ENCODE measurements at regions not wholly inside any gene's neighbourhood (a gene's known extent, or its start where the extent isn't known, plus 50 kb on each side); places are given as distances from the start of the nearest gene placed in this dataset.

GRCh38 chrX:96417695-96418094 is 266.9 kb upstream of the DIAPH2 start:
- H2BK20ac ChIP-seq (ENCODE audit: low read length): no peak overlapping the region
- H4K8ac ChIP-seq (ENCODE audit: extremely low read depth, insufficient read depth, low read length): no peak overlapping the region
- no peaks in the 10 kb centered on the region for H3K36me3 ChIP-seq (ENCODE audit: control insufficient read depth in 2 of 4, insufficient read depth in 4 of 4, low read length in 3 of 4)
- ChIA-PET CTCF (ENCODE audit: partially characterized antibody) (no interaction called here), POLR2A (ENCODE audit: partially characterized antibody) (no interaction called here)
- no peak overlapping the region for H4K91ac ChIP-seq (replicated peaks; ENCODE audit: insufficient read length, low read length)
- no peak overlapping the region for H3K9ac ChIP-seq (replicated peaks in 1 of 4; ENCODE audit: extremely low read depth in 1 of 4, low read depth in 3 of 4, low read length in 3 of 4)
- H4K20me1 ChIP-seq (replicated peaks in 1 of 2; ENCODE audit: control insufficient read depth in 1 of 2, insufficient read depth in 2 of 2, low read length in 2 of 2): no peaks in the 10 kb centered on the region
- DNase-seq (ENCODE audit: low read depth in 1 of 2, low spot score in 2 of 2) (no peak), FAIRE-seq (no peak)
- no peak overlapping the region for H2BK12ac ChIP-seq (ENCODE audit: low read depth, low read length)
- no peak overlapping the region for H2BK5ac ChIP-seq (ENCODE audit: low read depth, low read length)
- no peak overlapping the region for H3K4ac ChIP-seq (replicated peaks; ENCODE audit: insufficient read length, low read depth, low read length)
- H3K4me3 ChIP-seq (ENCODE audit: extremely low read depth in 1 of 4, insufficient read depth in 2 of 4, low read depth in 3 of 4, low read length in 4 of 4): no peak overlapping the region
- H3K79me2 ChIP-seq (ENCODE audit: control insufficient read depth in 1 of 2, insufficient read depth in 2 of 2, low read length in 2 of 2): no peaks in the 10 kb centered on the region
- no peak overlapping the region for H2AFZ ChIP-seq (ENCODE audit: low read length)
- H3K56ac ChIP-seq (replicated peaks; ENCODE audit: insufficient read length, low read depth, low read length): no peak overlapping the region
- H2BK15ac ChIP-seq (ENCODE audit: low read length): no peak overlapping the region
- WGBS, 2 experiments (ENCODE audit: extremely low coverage in 1 of 2, insufficient coverage in 1 of 2, insufficient read length in 1 of 2, insufficient replicate concordance in 2 of 2, low coverage in 1 of 2, low lambda C conversion rate in 2 of 2, missing lambda C conversion rate in 1 of 2): 100% methylated on average over 1 of the region's 4 CpGs; no CpG with 5 or more reads in 1 of the 2 experiments
- H3K4me2 ChIP-seq (ENCODE audit: insufficient read depth in 1 of 2, low read depth in 2 of 2, low read length in 2 of 2): no peak overlapping the region
- H2BK120ac ChIP-seq (replicated peaks; ENCODE audit: low read depth, low read length): no peak overlapping the region
- no peak overlapping the region for H3K27ac ChIP-seq (ENCODE audit: low read depth, low read length)
- no peak overlapping the region for H3K14ac ChIP-seq (ENCODE audit: insufficient read length)
- no peaks in the 10 kb centered on the region for H3K27me3 ChIP-seq (replicated peaks in 1 of 4; ENCODE audit: control insufficient read depth in 3 of 4, extremely low read depth in 1 of 4, insufficient read depth in 3 of 4, low read length in 3 of 4)
- H3K18ac ChIP-seq (ENCODE audit: extremely low read depth, low read length): no peak overlapping the region
- no peaks in the 10 kb centered on the region for H3K23me2 ChIP-seq (ENCODE audit: low read depth, low read length)
- no peaks in the 10 kb centered on the region for H3K4me1 ChIP-seq (replicated peaks in 1 of 4; ENCODE audit: control insufficient read depth in 3 of 4, insufficient read depth in 4 of 4, low read length in 3 of 4)
- H3K23ac ChIP-seq (ENCODE audit: insufficient read length): no peak overlapping the region
- H3K9me3 ChIP-seq (ENCODE audit: insufficient read depth in 2 of 2, low read depth in 1 of 2, low read length in 1 of 2): no peaks in the 10 kb centered on the region
- no peak overlapping the region for H4K5ac ChIP-seq (ENCODE audit: insufficient read length, low read depth, low read length)
- H2AK5ac ChIP-seq (ENCODE audit: low read depth, low read length): no peak overlapping the region
- H3K79me1 ChIP-seq (ENCODE audit: low read depth, low read length): no peaks in the 10 kb centered on the region
- TF ChIP-seq, protein P1, sequence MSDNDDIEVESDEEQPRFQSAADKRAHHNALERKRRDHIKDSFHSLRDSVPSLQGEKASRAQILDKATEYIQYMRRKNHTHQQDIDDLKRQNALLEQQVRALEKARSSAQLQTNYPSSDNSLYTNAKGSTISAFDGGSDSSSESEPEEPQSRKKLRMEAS (IDR thresholded peaks at IDR 0.05): no peak
- no peak for TF ChIP-seq NRF1 (IDR thresholded peaks at IDR 0.05; ENCODE audit: low read depth, low read length)
- no peak for TF ChIP-seq EP300 (IDR thresholded peaks at IDR 0.05; ENCODE audit: borderline replicate concordance in 1 of 2, low read depth in 2 of 2, low read length in 2 of 2)
